A549 (cell line): ENCODE measurements at regions not wholly inside any gene's neighbourhood (a gene's known extent, or its start where the extent isn't known, plus 50 kb on each side); places are given as distances from the start of the nearest gene placed in this dataset.

Experiments
- CBX2 ChIP-seq: fragments of 200-600 bp; sonication (generic); IDR thresholded peaks from 2 replicates; pipeline ENCODE4 v1.6.1; 2016; ENCODE audit warnings: low read depth, mild to moderate bottlenecking, borderline replicate concordance
- EP300 ChIP-seq, 2 experiments: fragments of >200 bp; sonication (Bioruptor Twin); formaldehyde crosslinking; IDR thresholded peaks; 2 replicates in 1 of 2; 3 replicates in 1 of 2; pipeline ENCODE4 v1.6.1; 2016 to 2017
- HOXB13 ChIP-seq: fragments of 250-450 bp; sonication (Bioruptor Pico); IDR thresholded peaks from 2 replicates; pipeline ENCODE4 v1.5.0; 2020; ENCODE audit warnings: low read depth, mild to moderate bottlenecking, moderate library complexity
- JUNB ChIP-seq: fragments of >200 bp; sonication (Bioruptor Twin); formaldehyde crosslinking; IDR thresholded peaks from 2 replicates; pipeline ENCODE4 v1.6.1; 2016
- KDM5A ChIP-seq: fragments of 200-600 bp; sonication (generic); IDR thresholded peaks from 2 replicates; pipeline ENCODE4 v1.6.1; 2016; ENCODE audit warnings: antibody characterized with exemption, mild to moderate bottlenecking
- MAX ChIP-seq: IDR thresholded peaks from 2 replicates; pipeline ENCODE4 v1.6.1; 2012
- RAD21 ChIP-seq, 2 experiments: fragments of >200 bp in 1 of 2; sonication (Bioruptor Twin) in 1 of 2; formaldehyde crosslinking in 1 of 2; IDR thresholded peaks in 1 of 2; conservative IDR thresholded peaks in 1 of 2; 2 replicates in 1 of 2; 3 replicates in 1 of 2; pipeline ENCODE4 v1.6.1; 2012 to 2018; ENCODE audit warnings: inconsistent platforms in 1 of 2
- RCOR1 ChIP-seq: fragments of 150-350 bp; IDR thresholded peaks from 2 replicates; pipeline ENCODE4 v1.6.1; 2014; ENCODE audit warnings: antibody characterized with exemption, low read length, low read depth
- TF ChIP-seq, protein P1 (sequence below): fragments of >200 bp; sonication (Bioruptor Twin); formaldehyde crosslinking; IDR thresholded peaks from 3 replicates; pipeline ENCODE4 v1.6.1; 2016
- TF ChIP-seq, protein P2 (sequence below): fragments of >200 bp; sonication (Bioruptor Twin); formaldehyde crosslinking; IDR thresholded peaks from 3 replicates; pipeline ENCODE4 v1.5.1; 2016
- TF ChIP-seq, protein P3 (sequence below): fragments of 450-650 bp; IDR thresholded peaks from 2 replicates; pipeline ENCODE4 v1.6.1; 2014; ENCODE audit warnings: antibody characterized with exemption
- TF ChIP-seq, protein P4 (sequence below): fragments of 200-600 bp; sonication (generic); IDR thresholded peaks from 2 replicates; pipeline ENCODE4 v1.6.1; 2016; ENCODE audit warnings: antibody characterized with exemption, mild to moderate bottlenecking, moderate library complexity

- TF ChIP-seq CBX2 (no peak), RCOR1 (no peak), KDM5A (no peak), EP300 (IDR thresholded peaks at IDR 0.05) (no peak), HOXB13 (CRISPR knock-in tag) (no peak), JUNB (no peak), MAX (no peak), RAD21 (conservative IDR thresholded peaks at IDR 0.05 in 1 of 2, IDR thresholded peaks at IDR 0.05 in 1 of 2) (no peak)
- TF ChIP-seq, protein P1, sequence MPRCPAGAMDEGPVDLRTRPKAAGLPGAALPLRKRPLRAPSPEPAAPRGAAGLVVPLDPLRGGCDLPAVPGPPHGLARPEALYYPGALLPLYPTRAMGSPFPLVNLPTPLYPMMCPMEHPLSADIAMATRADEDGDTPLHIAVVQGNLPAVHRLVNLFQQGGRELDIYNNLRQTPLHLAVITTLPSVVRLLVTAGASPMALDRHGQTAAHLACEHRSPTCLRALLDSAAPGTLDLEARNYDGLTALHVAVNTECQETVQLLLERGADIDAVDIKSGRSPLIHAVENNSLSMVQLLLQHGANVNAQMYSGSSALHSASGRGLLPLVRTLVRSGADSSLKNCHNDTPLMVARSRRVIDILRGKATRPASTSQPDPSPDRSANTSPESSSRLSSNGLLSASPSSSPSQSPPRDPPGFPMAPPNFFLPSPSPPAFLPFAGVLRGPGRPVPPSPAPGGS = no peak
- TF ChIP-seq, protein P2, sequence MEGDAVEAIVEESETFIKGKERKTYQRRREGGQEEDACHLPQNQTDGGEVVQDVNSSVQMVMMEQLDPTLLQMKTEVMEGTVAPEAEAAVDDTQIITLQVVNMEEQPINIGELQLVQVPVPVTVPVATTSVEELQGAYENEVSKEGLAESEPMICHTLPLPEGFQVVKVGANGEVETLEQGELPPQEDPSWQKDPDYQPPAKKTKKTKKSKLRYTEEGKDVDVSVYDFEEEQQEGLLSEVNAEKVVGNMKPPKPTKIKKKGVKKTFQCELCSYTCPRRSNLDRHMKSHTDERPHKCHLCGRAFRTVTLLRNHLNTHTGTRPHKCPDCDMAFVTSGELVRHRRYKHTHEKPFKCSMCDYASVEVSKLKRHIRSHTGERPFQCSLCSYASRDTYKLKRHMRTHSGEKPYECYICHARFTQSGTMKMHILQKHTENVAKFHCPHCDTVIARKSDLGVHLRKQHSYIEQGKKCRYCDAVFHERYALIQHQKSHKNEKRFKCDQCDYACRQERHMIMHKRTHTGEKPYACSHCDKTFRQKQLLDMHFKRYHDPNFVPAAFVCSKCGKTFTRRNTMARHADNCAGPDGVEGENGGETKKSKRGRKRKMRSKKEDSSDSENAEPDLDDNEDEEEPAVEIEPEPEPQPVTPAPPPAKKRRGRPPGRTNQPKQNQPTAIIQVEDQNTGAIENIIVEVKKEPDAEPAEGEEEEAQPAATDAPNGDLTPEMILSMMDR = no peak
- TF ChIP-seq, protein P3, sequence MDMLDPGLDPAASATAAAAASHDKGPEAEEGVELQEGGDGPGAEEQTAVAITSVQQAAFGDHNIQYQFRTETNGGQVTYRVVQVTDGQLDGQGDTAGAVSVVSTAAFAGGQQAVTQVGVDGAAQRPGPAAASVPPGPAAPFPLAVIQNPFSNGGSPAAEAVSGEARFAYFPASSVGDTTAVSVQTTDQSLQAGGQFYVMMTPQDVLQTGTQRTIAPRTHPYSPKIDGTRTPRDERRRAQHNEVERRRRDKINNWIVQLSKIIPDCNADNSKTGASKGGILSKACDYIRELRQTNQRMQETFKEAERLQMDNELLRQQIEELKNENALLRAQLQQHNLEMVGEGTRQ = no peak
- TF ChIP-seq, protein P4, sequence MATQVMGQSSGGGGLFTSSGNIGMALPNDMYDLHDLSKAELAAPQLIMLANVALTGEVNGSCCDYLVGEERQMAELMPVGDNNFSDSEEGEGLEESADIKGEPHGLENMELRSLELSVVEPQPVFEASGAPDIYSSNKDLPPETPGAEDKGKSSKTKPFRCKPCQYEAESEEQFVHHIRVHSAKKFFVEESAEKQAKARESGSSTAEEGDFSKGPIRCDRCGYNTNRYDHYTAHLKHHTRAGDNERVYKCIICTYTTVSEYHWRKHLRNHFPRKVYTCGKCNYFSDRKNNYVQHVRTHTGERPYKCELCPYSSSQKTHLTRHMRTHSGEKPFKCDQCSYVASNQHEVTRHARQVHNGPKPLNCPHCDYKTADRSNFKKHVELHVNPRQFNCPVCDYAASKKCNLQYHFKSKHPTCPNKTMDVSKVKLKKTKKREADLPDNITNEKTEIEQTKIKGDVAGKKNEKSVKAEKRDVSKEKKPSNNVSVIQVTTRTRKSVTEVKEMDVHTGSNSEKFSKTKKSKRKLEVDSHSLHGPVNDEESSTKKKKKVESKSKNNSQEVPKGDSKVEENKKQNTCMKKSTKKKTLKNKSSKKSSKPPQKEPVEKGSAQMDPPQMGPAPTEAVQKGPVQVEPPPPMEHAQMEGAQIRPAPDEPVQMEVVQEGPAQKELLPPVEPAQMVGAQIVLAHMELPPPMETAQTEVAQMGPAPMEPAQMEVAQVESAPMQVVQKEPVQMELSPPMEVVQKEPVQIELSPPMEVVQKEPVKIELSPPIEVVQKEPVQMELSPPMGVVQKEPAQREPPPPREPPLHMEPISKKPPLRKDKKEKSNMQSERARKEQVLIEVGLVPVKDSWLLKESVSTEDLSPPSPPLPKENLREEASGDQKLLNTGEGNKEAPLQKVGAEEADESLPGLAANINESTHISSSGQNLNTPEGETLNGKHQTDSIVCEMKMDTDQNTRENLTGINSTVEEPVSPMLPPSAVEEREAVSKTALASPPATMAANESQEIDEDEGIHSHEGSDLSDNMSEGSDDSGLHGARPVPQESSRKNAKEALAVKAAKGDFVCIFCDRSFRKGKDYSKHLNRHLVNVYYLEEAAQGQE = no peak
Observed at GRCh38 chr11:42319921-42320320, 860.5 kb upstream of the LRRC4C start.
